CD4-positive, CD25-positive, alpha-beta regulatory T cell (primary cell): ENCODE measurements at regions not wholly inside any gene's neighbourhood (a gene's known extent, or its start where the extent isn't known, plus 50 kb on each side); places are given as distances from the start of the nearest gene placed in this dataset.

Experiments used
- ATAC-seq, 2 donors: fragments of 150-1000 bp; cut with Tn5 transposase; one replicate each; pipeline ENCODE4 v1.10.0; 2021; ENCODE audit warnings: low read depth in 2 of 2, moderate number of reproducible peaks in 2 of 2, moderate library complexity in 1 of 2
- DNase-seq, 3 donors: peaks; one replicate each; pipeline versions ENCODE4 v3.0.0 to v3.0.0-alpha.2; 2012 to 2022; ENCODE audit warnings: mixed read lengths in 1 of 3
- H3K27ac ChIP-seq: one replicate; pipeline ENCODE4 v1.7.0; 2013; ENCODE audit warnings: mild to moderate bottlenecking, low read length; ENCODE audit not compliant: insufficient read depth, poor library complexity, severe bottlenecking
- H3K27me3 ChIP-seq: one replicate; pipeline ENCODE4 v1.7.0; 2013; ENCODE audit warnings: low read length; ENCODE audit not compliant: control insufficient read depth, insufficient read depth
- H3K36me3 ChIP-seq: one replicate; pipeline ENCODE4 v1.7.0; 2013; ENCODE audit warnings: mild to moderate bottlenecking, low read length, moderate library complexity; ENCODE audit not compliant: control insufficient read depth, insufficient read depth
- H3K4me1 ChIP-seq: 2 replicates; pipeline ENCODE4 v1.7.0; 2013; ENCODE audit warnings: mild to moderate bottlenecking, low read length; ENCODE audit not compliant: insufficient read depth, control insufficient read depth, poor library complexity, severe bottlenecking
- H3K4me3 ChIP-seq: one replicate; pipeline ENCODE4 v1.7.0; 2013; ENCODE audit warnings: low read depth, mild to moderate bottlenecking, low read length, moderate library complexity
- H3K9me3 ChIP-seq, 2 experiments: 1 replicate in 1 of 2; 2 replicates in 1 of 2; pipeline ENCODE4 v1.7.0; 2013; ENCODE audit warnings: low read length in 2 of 2, mild to moderate bottlenecking in 1 of 2, moderate library complexity in 1 of 2; ENCODE audit not compliant: control insufficient read depth in 2 of 2
- H3K27ac Mint-ChIP-seq, 3 donors: one replicate each; pipeline ENCODE4 v1.8.0; 2020 to 2022; ENCODE audit warnings: mild to moderate bottlenecking in 3 of 3, mixed read lengths in 3 of 3, moderate library complexity in 2 of 3
- H3K27me3 Mint-ChIP-seq: one replicate; pipeline ENCODE4 v1.8.0; 2022; ENCODE audit warnings: mild to moderate bottlenecking, mixed read lengths
- H3K36me3 Mint-ChIP-seq: one replicate; pipeline ENCODE4 v1.8.0; 2020; ENCODE audit warnings: mixed read lengths
- H3K4me1 Mint-ChIP-seq, 4 donors: one replicate each; pipeline ENCODE4 v1.8.0; 2020 to 2022; ENCODE audit warnings: mixed read lengths in 4 of 4, mild to moderate bottlenecking in 1 of 4
- H3K4me3 Mint-ChIP-seq, 4 donors: one replicate each; pipeline ENCODE4 v1.8.0; 2020 to 2022; ENCODE audit warnings: mild to moderate bottlenecking in 4 of 4, mixed read lengths in 4 of 4, moderate library complexity in 3 of 4
- H3K9me3 Mint-ChIP-seq, 7 donors: one replicate each; pipeline ENCODE4 v1.8.0; 2020 to 2022; ENCODE audit warnings: mixed read lengths in 7 of 7, mild to moderate bottlenecking in 3 of 7, moderate library complexity in 2 of 7

GRCh38 chr6:168863467-168863866 lies 390.2 kb downstream of the THBS2 start:
- no peaks in the 10 kb centered on the region for H3K27me3 Mint-ChIP-seq
- H3K36me3 Mint-ChIP-seq = no peaks in the 10 kb centered on the region
- H3K36me3 ChIP-seq = no peaks in the 10 kb centered on the region

GRCh38 chr6:168862346-168862980 lies 391.2 kb downstream of the THBS2 start:
- H3K4me1 ChIP-seq = no peaks in the 10 kb centered on the region
- H3K36me3 ChIP-seq = no peaks in the 10 kb centered on the region
- no peak overlapping the region for H3K4me3 ChIP-seq
- H3K27ac ChIP-seq = no peak overlapping the region
- no peaks in the 10 kb centered on the region for H3K9me3 ChIP-seq
- no peak for ATAC-seq
- Mint-ChIP-seq H3K4me1 (no peaks in the 10 kb centered on the region), H3K4me3 (no peak overlapping the region), H3K27ac (no peak overlapping the region), H3K27me3 (no peaks in the 10 kb centered on the region), H3K36me3 (no peaks in the 10 kb centered on the region), H3K9me3 (no peaks in the 10 kb centered on the region)
- no peaks in the 10 kb centered on the region for H3K27me3 ChIP-seq
- no peak for DNase-seq

More at GRCh38 chr6:168863467-168863866, 390.2 kb downstream of the THBS2 start:
- ATAC-seq (no peak), DNase-seq (no peak)
- Mint-ChIP-seq H3K4me3 (no peak overlapping the region), H3K4me1 (no peaks in the 10 kb centered on the region), H3K27ac (no peak overlapping the region), H3K9me3 (no peaks in the 10 kb centered on the region)
- no peak overlapping the region for H3K27ac ChIP-seq
- H3K4me3 ChIP-seq = no peak overlapping the region
- no peaks in the 10 kb centered on the region for H3K9me3 ChIP-seq
- H3K4me1 ChIP-seq = no peaks in the 10 kb centered on the region
- no peaks in the 10 kb centered on the region for H3K27me3 ChIP-seq

GRCh38 chr6:168860987-168861386 lies 392.7 kb downstream of the THBS2 start:
- Histone ChIP-seq H3K36me3 (no peaks in the 10 kb centered on the region), H3K27me3 (no peaks in the 10 kb centered on the region), H3K4me3 (no peak overlapping the region), H3K27ac (no peak overlapping the region), H3K4me1 (no peaks in the 10 kb centered on the region), H3K9me3 (no peaks in the 10 kb centered on the region)
- no peak for DNase-seq
- Mint-ChIP-seq H3K4me3 (no peak overlapping the region), H3K27me3 (peaks cover 7% of the 10 kb centered on the region), H3K36me3 (no peaks in the 10 kb centered on the region), H3K27ac (no peak overlapping the region), H3K4me1 (no peaks in the 10 kb centered on the region), H3K9me3 (no peaks in the 10 kb centered on the region)
- no peak for ATAC-seq

- no peak for ATAC-seq
- H3K9me3 Mint-ChIP-seq = no peaks in the 10 kb centered on the region
- no peak overlapping the region for H3K27ac ChIP-seq
Observed at GRCh38 chr6:168860341-168860740, 393.3 kb downstream of the THBS2 start.

GRCh38 chr6:168858926-168859325 lies 394.7 kb downstream of the THBS2 start:
- Histone ChIP-seq H3K4me1 (no peaks in the 10 kb centered on the region), H3K9me3 (no peaks in the 10 kb centered on the region), H3K27ac (no peak overlapping the region), H3K27me3 (no peaks in the 10 kb centered on the region), H3K36me3 (no peaks in the 10 kb centered on the region), H3K4me3 (no peak overlapping the region)
- Mint-ChIP-seq H3K27ac (no peak overlapping the region), H3K36me3 (no peaks in the 10 kb centered on the region), H3K4me1 (no peaks in the 10 kb centered on the region), H3K9me3 (no peaks in the 10 kb centered on the region), H3K27me3 (peaks cover 7% of the 10 kb centered on the region), H3K4me3 (no peak overlapping the region)
- ATAC-seq (no peak), DNase-seq (no peak)

More at GRCh38 chr6:168860341-168860740, 393.3 kb downstream of the THBS2 start:
- no peak overlapping the region for H3K4me3 Mint-ChIP-seq
- H3K4me1 Mint-ChIP-seq = no peaks in the 10 kb centered on the region
- Histone ChIP-seq H3K9me3 (no peaks in the 10 kb centered on the region), H3K36me3 (no peaks in the 10 kb centered on the region), H3K27me3 (no peaks in the 10 kb centered on the region), H3K4me3 (no peak overlapping the region), H3K4me1 (no peaks in the 10 kb centered on the region)
- H3K36me3 Mint-ChIP-seq = no peaks in the 10 kb centered on the region
- peaks cover 7% of the 10 kb centered on the region for H3K27me3 Mint-ChIP-seq
- H3K27ac Mint-ChIP-seq = no peak overlapping the region
- DNase-seq = no peak

GRCh38 chr6:168856914-168857313 lies 396.7 kb downstream of the THBS2 start:
- no peak for ATAC-seq
- no peak overlapping the region for H3K4me3 Mint-ChIP-seq
- H3K4me3 ChIP-seq = no peak overlapping the region

GRCh38 chr6:168852376-168852884 lies 401.2 kb downstream of the THBS2 start:
- Histone ChIP-seq H3K36me3 (no peaks in the 10 kb centered on the region), H3K27me3 (no peaks in the 10 kb centered on the region), H3K9me3 (no peaks in the 10 kb centered on the region), H3K4me3 (no peak overlapping the region), H3K27ac (no peak overlapping the region), H3K4me1 (no peaks in the 10 kb centered on the region)
- DNase-seq = no peak
- Mint-ChIP-seq H3K4me3 (no peak overlapping the region), H3K27ac (peak overlapping the region in 1 of 3 donors; percentile 61), H3K36me3 (no peaks in the 10 kb centered on the region), H3K9me3 (peaks cover 0 to 1% (median 0%) of the 10 kb centered on the region in 7 donors), H3K27me3 (peaks cover 7% of the 10 kb centered on the region), H3K4me1 (peaks cover 0 to 13% (median under 1%) of the 10 kb centered on the region in 4 donors)
- ATAC-seq = no peak

More at GRCh38 chr6:168856914-168857313, 396.7 kb downstream of the THBS2 start:
- no peaks in the 10 kb centered on the region for H3K9me3 ChIP-seq
- Mint-ChIP-seq H3K27ac (no peak overlapping the region), H3K4me1 (peaks cover 0 to 4% (median 0%) of the 10 kb centered on the region in 4 donors), H3K9me3 (no peaks in the 10 kb centered on the region), H3K36me3 (no peaks in the 10 kb centered on the region), H3K27me3 (peaks cover 7% of the 10 kb centered on the region)
- H3K27ac ChIP-seq = no peak overlapping the region
- no peaks in the 10 kb centered on the region for H3K4me1 ChIP-seq
- DNase-seq = no peak
- H3K36me3 ChIP-seq = no peaks in the 10 kb centered on the region
- no peaks in the 10 kb centered on the region for H3K27me3 ChIP-seq
